IPS-15b (cell line): ENCODE measurements at regions not wholly inside any gene's neighbourhood (a gene's known extent, or its start where the extent isn't known, plus 50 kb on each side); places are given as distances from the start of the nearest gene placed in this dataset.
"Not testable (repeated sequence)": the region's sequence is repeated elsewhere in the genome, so short reads cannot be mapped to it uniquely, and the experiment has no call there.

Source experiments
- H3K27me3 ChIP-seq: one replicate; pipeline ENCODE4 v1.6.1; 2013; ENCODE audit warnings: low read length; ENCODE audit not compliant: control insufficient read depth, insufficient read depth
- H3K36me3 ChIP-seq: one replicate; pipeline ENCODE4 v1.6.1; 2013; ENCODE audit warnings: low read length; ENCODE audit not compliant: control insufficient read depth, insufficient read depth
- H3K4me1 ChIP-seq: one replicate; pipeline ENCODE4 v1.6.1; 2013; ENCODE audit warnings: mild to moderate bottlenecking, low read length; ENCODE audit not compliant: control insufficient read depth, insufficient read depth
- H3K4me3 ChIP-seq: one replicate; pipeline ENCODE4 v1.5.1; 2013; ENCODE audit warnings: low read depth, low read length
- H3K9ac ChIP-seq: one replicate; pipeline ENCODE4 v1.6.1; 2013; ENCODE audit warnings: low read depth, mild to moderate bottlenecking, low read length
- H3K9me3 ChIP-seq: one replicate; pipeline ENCODE4 v1.6.1; 2013; ENCODE audit warnings: mild to moderate bottlenecking, low read length; ENCODE audit not compliant: control insufficient read depth, insufficient read depth

DNA sequence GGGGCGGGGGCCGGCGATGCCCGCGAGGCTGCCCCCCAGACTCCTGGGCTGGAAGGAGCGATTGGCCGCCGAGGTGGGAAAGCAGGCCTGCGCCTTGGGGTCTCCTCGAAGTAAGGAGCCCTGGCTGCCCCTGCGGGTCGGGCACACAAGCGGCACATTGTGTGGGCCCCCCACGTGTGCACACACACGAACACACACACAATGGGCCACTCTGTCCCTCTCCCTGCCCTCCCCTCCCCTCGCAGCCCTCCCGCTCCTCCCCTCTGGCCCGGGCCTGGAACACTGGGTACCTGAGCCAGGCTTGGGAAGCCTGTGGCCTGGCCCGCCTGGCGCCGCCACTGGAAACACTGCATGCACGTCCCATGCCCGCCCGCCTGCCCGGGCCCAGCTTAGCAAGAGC lies 517.1 kb downstream of the TP53TG3F start:
- H3K27me3 ChIP-seq, H3K36me3 ChIP-seq, H3K9ac ChIP-seq, H3K4me1 ChIP-seq, H3K4me3 ChIP-seq, H3K9me3 ChIP-seq: not testable (repeated sequence)

DNA sequence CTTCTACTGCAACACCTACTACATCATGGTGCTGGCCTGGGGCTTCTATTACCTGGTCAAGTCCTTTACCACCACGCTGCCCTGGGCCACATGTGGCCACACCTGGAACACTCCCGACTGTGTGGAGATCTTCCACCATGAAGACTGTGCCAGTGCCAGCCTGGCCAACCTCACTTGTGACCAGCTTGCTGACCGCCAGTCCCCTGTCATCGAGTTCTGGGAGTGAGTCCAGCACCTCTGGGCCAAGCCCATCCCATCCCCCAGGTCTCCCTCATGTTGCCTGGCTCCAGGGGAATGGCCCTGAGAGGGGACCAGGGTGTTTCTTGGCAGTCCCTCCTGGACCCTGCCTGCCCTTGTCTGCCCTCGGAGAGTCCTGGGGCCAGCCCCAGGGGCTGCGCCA lies 519.4 kb downstream of the TP53TG3F start:
- H3K36me3 ChIP-seq, H3K9me3 ChIP-seq, H3K4me1 ChIP-seq, H3K27me3 ChIP-seq, H3K4me3 ChIP-seq, H3K9ac ChIP-seq: not testable (repeated sequence)

DNA sequence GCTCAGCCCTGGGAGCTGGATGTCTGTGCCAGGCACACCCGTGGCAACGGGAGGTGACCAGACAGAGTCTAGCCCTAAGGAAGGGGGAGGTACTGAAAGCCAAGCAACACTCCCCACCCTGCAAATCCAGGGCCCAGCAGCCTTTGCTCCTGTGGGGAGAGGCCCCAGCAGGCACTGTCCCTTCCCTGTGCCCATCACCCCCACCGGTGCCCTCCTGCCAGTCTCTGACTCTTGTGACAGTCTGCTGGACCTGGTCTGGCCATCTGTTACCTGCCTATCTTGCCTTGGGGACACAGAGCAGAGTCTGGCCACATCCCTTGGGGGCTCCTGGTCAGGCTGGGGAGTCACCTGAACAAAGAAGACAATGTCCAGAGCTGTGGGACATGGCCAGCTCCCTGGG lies 520.2 kb downstream of the TP53TG3F start:
- not testable (repeated sequence) for H3K4me3 ChIP-seq, H3K9me3 ChIP-seq, H3K4me1 ChIP-seq, H3K9ac ChIP-seq, H3K27me3 ChIP-seq, H3K36me3 ChIP-seq

DNA sequence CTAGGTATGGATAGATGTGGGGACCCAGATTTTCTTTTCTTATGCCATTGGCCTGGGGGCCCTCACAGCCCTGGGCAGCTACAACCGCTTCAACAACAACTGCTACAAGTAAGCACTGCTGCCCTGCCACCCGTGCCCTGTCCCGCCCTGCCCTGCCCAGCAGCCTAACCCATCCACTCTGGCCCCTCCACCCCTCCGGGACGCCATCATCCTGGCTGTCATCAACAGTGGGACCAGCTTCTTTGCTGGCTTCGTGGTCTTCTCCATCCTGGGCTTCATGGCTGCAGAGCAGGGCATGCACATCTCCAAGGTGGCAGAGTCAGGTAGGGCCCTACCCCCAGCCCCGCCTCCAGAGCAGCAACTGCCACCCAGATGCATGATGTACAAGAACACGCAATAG lies 521.3 kb downstream of the TP53TG3F start:
- not testable (repeated sequence) for H3K4me3 ChIP-seq

DNA sequence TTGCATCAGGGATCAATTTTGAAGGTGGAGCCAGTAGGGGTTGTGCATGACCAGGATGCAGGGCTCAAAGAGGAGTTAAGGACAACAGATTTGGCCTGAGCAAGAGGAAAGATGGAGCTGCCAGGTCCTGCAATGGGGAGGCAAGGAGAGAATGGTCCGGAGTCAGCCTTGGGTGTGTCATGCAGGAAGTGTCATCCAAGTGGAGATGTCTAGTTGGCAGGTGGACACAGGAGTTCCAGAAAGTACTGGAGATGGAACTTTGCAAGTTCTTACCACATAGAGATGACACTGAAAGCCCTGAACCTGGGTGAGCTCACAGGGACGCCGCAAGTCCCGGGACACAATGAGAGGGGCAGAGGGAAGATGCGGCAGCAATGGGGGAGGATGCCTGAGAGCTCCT lies 525.0 kb downstream of the TP53TG3F start:
- H3K27me3 ChIP-seq, H3K4me3 ChIP-seq, H3K4me1 ChIP-seq, H3K9me3 ChIP-seq, H3K36me3 ChIP-seq, H3K9ac ChIP-seq: not testable (repeated sequence)

More for the DNA sequence above, 521.3 kb downstream of the TP53TG3F start:
- not testable (repeated sequence) for H3K27me3 ChIP-seq, H3K9ac ChIP-seq, H3K4me1 ChIP-seq, H3K36me3 ChIP-seq, H3K9me3 ChIP-seq

- H3K9me3 ChIP-seq, H3K4me1 ChIP-seq, H3K9ac ChIP-seq, H3K36me3 ChIP-seq, H3K4me3 ChIP-seq, H3K27me3 ChIP-seq: not testable (repeated sequence)
Measured at GRCh38 chr16:33986521-33986920, 527.1 kb downstream of the TP53TG3F start.

DNA sequence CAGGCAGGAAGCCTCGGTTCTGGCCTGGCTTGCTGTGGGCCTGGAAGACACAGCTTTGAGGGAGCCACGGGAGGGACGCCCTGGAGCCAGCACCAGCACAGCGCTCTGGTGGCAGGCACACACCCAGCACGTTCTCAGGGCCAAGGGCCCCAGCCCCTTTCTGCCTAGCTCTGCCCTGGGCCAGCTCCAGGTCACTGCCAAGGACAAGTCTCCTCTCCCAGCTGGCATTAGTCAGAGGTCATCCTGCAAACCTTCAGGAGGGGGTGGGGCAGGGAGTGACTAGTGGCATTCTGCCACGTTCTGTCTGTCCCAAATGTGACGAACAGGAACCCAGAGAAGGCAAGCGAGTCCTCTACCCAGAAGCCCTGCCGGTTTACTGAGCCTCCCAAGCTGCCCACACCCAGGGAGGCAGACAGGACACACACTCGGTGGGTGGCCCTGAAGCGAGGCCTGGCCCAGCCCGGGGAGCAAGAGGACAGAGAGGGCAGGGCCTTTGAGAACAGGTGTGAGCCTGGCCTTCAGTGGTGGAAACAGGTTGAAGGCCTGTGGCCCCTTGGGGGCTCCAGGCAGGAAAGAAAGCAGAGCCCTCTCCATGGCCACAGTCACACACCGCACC lies 528.0 kb downstream of the TP53TG3F start:
- not testable (repeated sequence) for H3K9me3 ChIP-seq, H3K4me3 ChIP-seq, H3K36me3 ChIP-seq, H3K9ac ChIP-seq, H3K27me3 ChIP-seq, H3K4me1 ChIP-seq

GRCh38 chr16:33988012-33988411 lies 528.6 kb downstream of the TP53TG3F start:
- not testable (repeated sequence) for H3K9ac ChIP-seq, H3K36me3 ChIP-seq, H3K4me1 ChIP-seq, H3K9me3 ChIP-seq, H3K27me3 ChIP-seq, H3K4me3 ChIP-seq

DNA sequence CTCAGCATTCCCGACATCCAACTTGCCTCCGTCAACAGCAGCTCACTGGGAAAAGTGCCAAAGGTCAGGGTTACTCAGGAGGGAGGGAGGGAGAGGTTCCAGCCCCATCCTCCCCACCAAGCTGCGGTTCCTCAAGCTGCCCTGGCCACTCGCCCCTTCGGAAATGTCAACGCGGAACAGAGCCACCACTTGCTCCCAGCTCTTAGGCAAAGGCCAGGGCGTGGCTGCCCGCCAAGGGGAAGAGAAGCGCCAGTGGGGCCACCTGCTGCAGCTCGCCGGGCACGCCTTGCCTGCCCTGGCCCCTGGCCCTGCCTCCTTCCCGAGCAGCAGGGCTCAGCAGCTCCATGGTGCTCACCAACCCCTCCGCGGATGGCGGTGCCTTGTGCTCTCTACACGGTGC lies 531.1 kb downstream of the TP53TG3F start:
- H3K4me3 ChIP-seq, H3K9me3 ChIP-seq, H3K27me3 ChIP-seq, H3K9ac ChIP-seq, H3K4me1 ChIP-seq, H3K36me3 ChIP-seq: not testable (repeated sequence)

DNA sequence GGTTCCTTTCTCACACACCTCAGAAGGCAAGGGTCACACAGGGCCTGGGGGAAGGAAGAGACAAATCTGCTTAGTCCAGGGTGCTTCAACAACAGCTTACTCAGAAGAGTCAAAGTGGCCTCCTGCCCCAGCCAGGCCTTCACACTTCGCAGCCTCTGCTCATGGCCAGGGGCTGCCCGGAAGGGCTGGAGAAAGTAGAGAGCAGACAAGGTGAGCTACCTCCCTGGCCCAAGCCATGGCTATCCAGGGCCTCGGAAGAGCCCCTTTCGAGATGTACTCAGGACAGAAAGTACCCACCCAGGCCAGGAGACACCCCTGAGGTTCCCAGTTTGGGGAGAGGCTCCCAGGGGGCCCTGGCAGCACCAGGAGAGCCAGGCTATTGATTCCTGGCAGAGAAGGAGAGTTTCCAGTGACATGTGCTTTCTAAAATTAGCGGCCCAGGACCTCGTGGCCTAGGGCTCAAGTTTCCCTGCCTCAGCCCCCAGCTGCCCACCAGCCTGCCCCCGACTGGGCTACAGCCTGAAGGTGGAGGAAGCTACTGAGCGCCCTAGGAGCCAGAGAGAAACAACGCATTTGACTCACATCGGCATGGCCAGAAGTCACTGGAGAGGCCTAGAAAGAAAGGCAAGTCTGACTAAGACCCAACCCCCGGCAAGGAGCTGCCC lies 533.2 kb downstream of the TP53TG3F start:
- not testable (repeated sequence) for H3K36me3 ChIP-seq, H3K9ac ChIP-seq, H3K27me3 ChIP-seq, H3K4me3 ChIP-seq, H3K4me1 ChIP-seq, H3K9me3 ChIP-seq

DNA sequence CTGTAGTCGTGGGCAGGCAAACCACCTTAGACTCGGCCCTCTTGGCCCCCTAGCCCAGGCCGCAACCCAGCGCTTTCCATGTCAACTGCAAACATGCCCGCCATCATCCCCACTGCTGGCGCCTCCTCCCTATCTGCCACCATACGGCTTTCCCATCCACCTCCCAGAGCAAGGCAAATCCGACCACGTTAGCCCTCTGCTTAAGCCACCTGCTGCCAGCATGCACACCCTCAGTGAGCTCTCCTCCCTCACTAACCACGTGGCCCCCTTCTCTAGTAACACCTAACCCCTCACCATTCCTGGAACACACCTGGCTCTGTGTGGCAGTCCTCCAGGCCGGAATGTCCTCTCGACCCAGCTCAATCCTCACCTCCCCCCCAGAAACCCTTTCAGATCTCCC lies 534.8 kb downstream of the TP53TG3F start:
- not testable (repeated sequence) for H3K36me3 ChIP-seq, H3K27me3 ChIP-seq, H3K4me1 ChIP-seq, H3K4me3 ChIP-seq, H3K9ac ChIP-seq, H3K9me3 ChIP-seq

GRCh38 chr16:33995821-33996372 lies 536.5 kb downstream of the TP53TG3F start:
- H3K27me3 ChIP-seq, H3K4me3 ChIP-seq, H3K9ac ChIP-seq, H3K36me3 ChIP-seq, H3K4me1 ChIP-seq, H3K9me3 ChIP-seq: not testable (repeated sequence)
